Head of caudate nucleus (tissue), 42 donors: ENCODE measurements at regions not wholly inside any gene's neighbourhood (a gene's known extent, or its start where the extent isn't known, plus 50 kb on each side); places are given as distances from the start of the nearest gene placed in this dataset.

ENCODE experiments used
- DNase-seq, 42 donors: peaks; one replicate each; pipeline versions ENCODE4 v3.0.0 to v3.0.0-alpha.2; 2020 to 2021; ENCODE audit warnings: mixed read lengths in 7 of 42
- intact Hi-C: fragments of 100-400 bp; cut with DNase I; formaldehyde crosslinking; loops from one replicate; pipeline ENCODE4 v1.15.0; 2022

DNA sequence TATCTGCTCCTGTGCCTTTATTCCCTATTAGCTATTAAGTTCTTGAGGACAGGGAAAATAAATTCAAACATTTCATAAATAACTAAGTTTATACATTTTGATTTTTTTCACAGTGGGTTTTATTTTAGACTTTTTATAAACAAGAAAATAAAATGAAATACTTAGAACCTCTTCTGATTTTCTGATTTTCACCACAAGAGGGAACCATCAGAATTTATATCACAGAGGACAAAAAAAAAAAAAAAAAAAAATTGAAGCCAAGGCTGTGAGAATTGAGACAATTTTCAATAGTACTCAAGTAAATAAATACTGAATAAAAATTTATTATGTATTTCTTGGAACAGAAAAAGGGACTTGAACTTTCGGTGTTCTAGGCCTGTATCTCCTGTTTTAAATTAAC is 288.1 kb downstream of the SH3BGRL start:
- intact Hi-C loops: no loop called here
- DNase-seq: no peak

GRCh38 chrX:81527881-81528440 is 326.1 kb downstream of the SH3BGRL start:
- no peak for DNase-seq
- intact Hi-C loops: no loop called here

- DNase-seq: peak; percentile 5 to 76 (median 50)
- intact Hi-C loops: no loop called here
Measured at GRCh38 chrX:81537723-81538122, 335.8 kb downstream of the SH3BGRL start.

DNA sequence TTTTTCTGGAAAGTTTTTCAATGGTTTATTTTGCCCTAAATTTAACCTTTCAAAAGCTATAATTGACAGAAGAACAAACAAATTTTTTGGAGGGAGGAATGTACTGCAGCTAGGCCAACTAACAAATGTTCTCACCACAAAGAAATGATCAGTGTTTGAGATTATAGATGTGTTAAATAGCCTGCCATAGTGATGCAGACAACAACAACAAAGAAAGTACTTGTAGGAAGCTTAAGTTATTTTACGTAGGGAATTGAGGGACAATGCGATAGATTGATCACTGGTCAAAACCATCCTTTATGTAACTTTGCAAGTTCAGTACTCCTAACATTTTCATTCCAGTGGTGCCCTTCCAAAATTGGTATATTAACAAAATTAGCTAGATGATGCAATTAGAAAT is 340.4 kb downstream of the SH3BGRL start:
- DNase-seq: no peak
- intact Hi-C loops: no loop called here

GRCh38 chrX:81556880-81557279 is 355.0 kb downstream of the SH3BGRL start:
- intact Hi-C loops: no loop called here

DNA sequence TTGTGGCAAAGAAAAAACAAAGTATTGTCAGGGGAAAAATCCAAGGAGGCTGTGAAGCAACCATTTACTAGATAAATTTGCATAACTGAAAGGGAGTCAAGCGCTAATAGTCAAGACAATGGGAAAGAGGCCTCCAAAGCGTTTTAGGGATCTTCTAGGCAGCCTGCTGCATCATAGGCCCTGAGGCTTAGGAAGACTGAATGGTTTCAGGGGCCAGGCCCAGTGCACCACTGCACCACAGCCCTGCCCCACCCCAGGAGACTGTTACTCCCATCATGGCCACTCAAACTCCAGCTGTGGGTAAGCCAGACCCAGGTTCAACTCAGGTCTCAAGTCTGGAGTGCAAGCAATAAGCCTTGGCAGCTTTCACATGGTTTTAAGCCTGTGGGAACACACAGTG is 362.9 kb downstream of the SH3BGRL start:
- no peak for DNase-seq
- intact Hi-C loops: no loop called here

More at GRCh38 chrX:81556880-81557279, 355.0 kb downstream of the SH3BGRL start:
- DNase-seq: no peak

DNA sequence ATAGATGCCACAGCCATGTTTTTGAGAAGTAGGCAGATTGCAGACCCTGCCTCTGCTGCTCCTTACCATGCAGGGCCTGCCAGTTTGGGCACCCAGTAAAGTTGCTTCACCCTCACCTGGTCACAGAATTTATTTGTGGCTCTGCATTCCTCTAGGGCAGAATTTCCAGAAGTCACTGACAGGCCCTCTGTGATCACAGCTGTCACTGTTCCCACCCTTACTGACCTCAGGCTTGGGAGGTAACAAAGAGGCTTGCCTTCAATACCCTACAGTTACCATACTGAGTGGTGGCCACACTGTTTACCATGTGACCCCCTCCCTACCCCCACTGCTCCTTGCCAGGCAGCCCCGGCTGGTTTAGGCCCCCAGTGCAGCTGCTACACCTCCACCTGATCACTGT is 375.1 kb downstream of the SH3BGRL start:
- no peak for DNase-seq
- intact Hi-C loops: no loop called here

GRCh38 chrX:81586096-81586495 is 384.2 kb downstream of the SH3BGRL start:
- no peak for DNase-seq
- intact Hi-C loops: no loop called here

GRCh38 chrX:81615979-81616378 is 414.1 kb downstream of the SH3BGRL start:
- intact Hi-C loops: no loop called here
- no peak for DNase-seq

DNA sequence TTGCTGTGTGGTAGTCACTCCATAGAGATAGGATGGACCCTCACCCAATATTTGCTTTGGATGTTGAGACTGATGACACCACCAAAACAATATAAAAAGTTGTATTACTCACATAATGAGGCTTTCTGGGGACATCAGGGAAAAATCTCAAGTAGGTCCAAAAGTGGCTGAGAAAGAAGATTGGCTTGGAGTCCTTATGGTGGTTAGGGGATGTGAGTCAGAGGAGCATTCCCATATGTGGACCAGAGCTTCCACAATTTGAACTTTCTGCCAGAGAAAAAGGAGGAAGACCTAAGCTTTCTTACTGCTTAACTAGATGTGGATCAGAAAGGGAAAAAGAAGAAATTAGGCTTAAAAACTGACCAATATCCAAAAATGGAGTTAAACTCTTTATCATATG is 460.5 kb downstream of the SH3BGRL start:
- intact Hi-C loops: no loop called here
- DNase-seq: no peak

DNA sequence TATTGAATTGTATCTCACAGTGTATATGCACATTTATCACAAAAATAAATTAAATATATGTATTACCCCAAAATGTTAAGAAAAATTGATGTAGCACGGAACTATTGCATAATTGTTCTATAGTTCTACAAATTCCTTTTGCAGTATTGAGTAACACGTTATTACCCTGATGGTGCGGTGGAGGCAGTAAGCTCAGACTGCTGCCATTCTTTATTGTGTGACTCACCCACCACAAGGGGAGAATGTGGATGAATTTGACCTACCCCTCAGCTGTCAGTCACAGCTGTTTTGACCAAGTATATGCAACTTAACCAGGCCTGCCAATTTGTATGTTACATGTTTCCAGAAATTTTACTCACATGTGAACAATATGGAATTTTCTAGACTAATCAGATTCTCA is 506.6 kb downstream of the SH3BGRL start:
- intact Hi-C loops: no loop called here
- DNase-seq: no peak

DNA sequence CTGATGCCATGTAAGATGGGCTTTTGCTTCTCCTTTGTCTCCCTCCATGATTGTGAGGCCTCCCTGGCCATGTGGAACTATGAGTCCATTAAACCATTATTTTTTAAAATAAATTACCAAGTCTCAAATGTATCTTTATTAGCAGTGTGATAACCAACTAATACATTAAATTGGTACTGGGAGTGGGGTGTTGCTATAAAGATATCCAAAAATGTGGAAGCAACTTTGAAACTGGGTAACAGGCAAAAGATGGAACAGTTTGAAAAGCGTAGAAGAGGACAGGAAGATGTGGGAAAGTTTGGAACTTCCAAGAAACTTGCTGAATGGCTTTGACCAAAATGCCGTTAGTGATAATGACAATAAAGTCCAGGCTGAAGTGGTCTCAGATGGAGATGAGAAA is 526.7 kb downstream of the SH3BGRL start:
- DNase-seq: no peak
- intact Hi-C loops: no loop called here

GRCh38 chrX:81729269-81729777 is 527.4 kb downstream of the SH3BGRL start:
- DNase-seq: no peak
- intact Hi-C loops: no loop called here

- peak in 5 of 42 donors; percentile 4 to 36 (median 8) for DNase-seq
- intact Hi-C loops: no loop called here
Measured at GRCh38 chrX:81779701-81780100, 577.8 kb downstream of the SH3BGRL start.

DNA sequence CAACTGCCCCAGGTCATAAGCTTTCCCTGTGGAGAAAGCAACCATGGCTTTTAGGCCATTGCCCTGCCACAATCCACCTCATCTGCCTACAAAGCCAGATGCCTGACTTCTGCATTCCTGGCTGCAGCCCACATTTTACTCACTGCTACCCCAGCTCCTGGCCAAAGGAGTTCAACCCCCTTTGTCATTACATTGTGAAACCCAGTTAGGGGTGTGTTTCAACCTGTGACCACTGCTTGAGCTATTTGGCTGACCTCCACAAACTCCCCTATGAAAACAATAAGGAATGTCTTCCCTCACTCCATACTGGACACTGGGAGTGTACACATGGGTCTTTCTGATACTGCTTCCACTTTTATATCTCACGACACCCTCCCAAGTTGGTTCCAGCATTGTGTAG is 589.2 kb downstream of the SH3BGRL start:
- DNase-seq: no peak
- intact Hi-C loops: no loop called here
